Upper lobe of left lung (tissue), 4 donors: ENCODE measurements at regions not wholly inside any gene's neighbourhood (a gene's known extent, or its start where the extent isn't known, plus 50 kb on each side); places are given as distances from the start of the nearest gene placed in this dataset.

Experiments
- EP300 ChIP-seq, 4 donors: sonication (generic); formaldehyde crosslinking; IDR thresholded peaks; one replicate each; pipeline ENCODE4 v1.5.1; 2017; ENCODE audit warnings: antibody characterized with exemption in 4 of 4, control low read depth in 2 of 4
- POLR2A ChIP-seq, 4 donors: fragments of 450-650 bp; IDR thresholded peaks; one replicate each; pipeline ENCODE4 v1.5.1; 2016 to 2017; ENCODE audit warnings: antibody characterized with exemption in 4 of 4, mild to moderate bottlenecking in 2 of 4
- TF ChIP-seq, protein P1 (sequence below), 6 experiments: fragments of 450-650 bp in 4 of 6; fragments of 200-600 bp in 2 of 6; sonication (generic) in 2 of 6; IDR thresholded peaks; one replicate each; pipeline ENCODE4 v1.5.1; 2016 to 2019; ENCODE audit warnings: antibody characterized with exemption in 6 of 6

DNA sequence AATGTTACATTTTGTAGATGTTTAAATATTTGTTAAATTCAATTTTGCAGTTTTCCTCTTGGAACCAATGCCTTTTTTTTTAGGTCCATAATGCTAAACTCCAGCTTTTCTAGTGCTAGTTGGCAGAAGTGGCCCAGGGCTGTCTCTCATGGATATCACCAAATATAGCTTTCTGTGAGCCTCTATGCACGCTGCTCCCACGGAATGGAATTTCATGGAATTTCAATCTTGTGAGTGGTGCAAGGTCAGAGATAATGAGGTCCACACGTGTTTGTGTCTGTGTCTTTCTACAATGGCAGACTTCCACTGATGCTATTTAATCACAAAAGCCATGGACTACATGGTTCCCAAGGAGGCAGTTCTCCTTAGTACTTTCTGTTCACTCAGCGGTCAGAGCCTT, 191.5 kb upstream of the PARD3B start:
- TF ChIP-seq POLR2A (IDR thresholded peaks at IDR 0.05), result no peak
- TF ChIP-seq, protein P1, sequence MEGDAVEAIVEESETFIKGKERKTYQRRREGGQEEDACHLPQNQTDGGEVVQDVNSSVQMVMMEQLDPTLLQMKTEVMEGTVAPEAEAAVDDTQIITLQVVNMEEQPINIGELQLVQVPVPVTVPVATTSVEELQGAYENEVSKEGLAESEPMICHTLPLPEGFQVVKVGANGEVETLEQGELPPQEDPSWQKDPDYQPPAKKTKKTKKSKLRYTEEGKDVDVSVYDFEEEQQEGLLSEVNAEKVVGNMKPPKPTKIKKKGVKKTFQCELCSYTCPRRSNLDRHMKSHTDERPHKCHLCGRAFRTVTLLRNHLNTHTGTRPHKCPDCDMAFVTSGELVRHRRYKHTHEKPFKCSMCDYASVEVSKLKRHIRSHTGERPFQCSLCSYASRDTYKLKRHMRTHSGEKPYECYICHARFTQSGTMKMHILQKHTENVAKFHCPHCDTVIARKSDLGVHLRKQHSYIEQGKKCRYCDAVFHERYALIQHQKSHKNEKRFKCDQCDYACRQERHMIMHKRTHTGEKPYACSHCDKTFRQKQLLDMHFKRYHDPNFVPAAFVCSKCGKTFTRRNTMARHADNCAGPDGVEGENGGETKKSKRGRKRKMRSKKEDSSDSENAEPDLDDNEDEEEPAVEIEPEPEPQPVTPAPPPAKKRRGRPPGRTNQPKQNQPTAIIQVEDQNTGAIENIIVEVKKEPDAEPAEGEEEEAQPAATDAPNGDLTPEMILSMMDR (IDR thresholded peaks at IDR 0.05), result no peak
- no peak for TF ChIP-seq EP300 (IDR thresholded peaks at IDR 0.05)
